ENCODE measurements at regions not wholly inside any gene's neighbourhood (a gene's known extent, or its start where the extent isn't known, plus 50 kb on each side); places are given as distances from the start of the nearest gene placed in this dataset.
"Not testable (repeated sequence)": the region's sequence is repeated elsewhere in the genome, so short reads cannot be mapped to it uniquely, and the experiment has no call there.

- TF ChIP-seq CTCF (IDR thresholded peaks at IDR 0.05; ENCODE audit: low read length); EZH2 (IDR thresholded peaks at IDR 0.05; ENCODE audit: borderline replicate concordance, low read length): not testable (repeated sequence)
These were observed 542.4 kb upstream of the HTR2C start for GRCh38 chrX:114041470-114041869.

Measured in OCI-LY1 (cell line).